K562 (cell line): ENCODE measurements at regions not wholly inside any gene's neighbourhood (a gene's known extent, or its start where the extent isn't known, plus 50 kb on each side); places are given as distances from the start of the nearest gene placed in this dataset.

ENCODE experiments used
- ATAC-seq: fragments of 200-7000 bp; cut with Tn5 transposase; 3 replicates; pipeline ENCODE4 v1.9.1; 2020; ENCODE audit warnings: moderate library complexity
- BruUV-seq: library from RNA; stranded (reverse); fragments of 400-500 nt; replicated peaks from 2 replicates; lab custom pipeline; 2021; lab: Mats Ljungman, UMichigan
- CTCF ChIA-PET: fragments of 300-600 bp; formaldehyde crosslinking; extraction: SDS; loops from one replicate; lab custom pipeline; 2021; ENCODE audit warnings: low intra/inter-chr PET ratio; lab: Yijun Ruan, JAX
- POLR2A ChIA-PET: fragments of 300-600, 350-650 bp; sonication (Branson Sonifier 250); formaldehyde crosslinking; extraction: SDS; loops from one replicate; lab custom pipeline; 2021; ENCODE audit warnings: antibody characterized with exemption, inconsistent platforms; lab: Yijun Ruan, JAX
- DNase-seq, 4 experiments: peaks; one replicate each; pipeline versions ENCODE4 v3.0.0 to v3.0.0-alpha.2; 2011 to 2018; ENCODE audit warnings: low spot score in 3 of 4, mixed read lengths in 3 of 4; ENCODE audit errors: extremely low read depth in 1 of 4
- FAIRE-seq: peaks from 2 replicates; lab custom pipeline; 2011; peaks lifted over from hg19 to GRCh38; lab: Jason Lieb, UNC
- H2AFZ ChIP-seq: 2 replicates; pipeline ENCODE4 v1.6.0; 2011; ENCODE audit warnings: low read depth, low read length, control low read depth, inconsistent platforms
- H3K27ac ChIP-seq: fragments of 200-600 bp; 3 replicates; pipeline ENCODE4 v1.8.0; 2011; ENCODE audit warnings: low read depth, mild to moderate bottlenecking, control low read depth, inconsistent platforms, low read length, moderate library complexity, mixed read lengths; ENCODE audit errors: extremely low read depth
- H3K27me3 ChIP-seq, 2 experiments: fragments of 300-600 bp in 1 of 2; 2 replicates in 1 of 2; 3 replicates in 1 of 2; pipeline versions ENCODE4 v1.6.0 to v1.8.0; 2011; ENCODE audit warnings: inconsistent platforms in 2 of 2, low read length in 2 of 2, mild to moderate bottlenecking in 1 of 2, mixed read lengths in 1 of 2, moderate library complexity in 1 of 2; ENCODE audit not compliant: control insufficient read depth in 2 of 2, insufficient read depth in 2 of 2
- H3K36me3 ChIP-seq: fragments of 300-600 bp; 3 replicates; pipeline ENCODE4 v1.8.0; 2011; ENCODE audit warnings: mild to moderate bottlenecking, low read length, inconsistent platforms; ENCODE audit not compliant: control insufficient read depth, insufficient read depth
- H3K4me1 ChIP-seq, 2 experiments: fragments of 200-600 bp in 1 of 2; replicated peaks in 1 of 2; 2 replicates in 1 of 2; 3 replicates in 1 of 2; pipeline versions ENCODE4 v1.5.1 to v1.8.0; 2011; ENCODE audit warnings: inconsistent platforms in 2 of 2, low read length in 2 of 2, mild to moderate bottlenecking in 1 of 2, mixed read lengths in 1 of 2, moderate library complexity in 1 of 2; ENCODE audit not compliant: control insufficient read depth in 2 of 2, insufficient read depth in 2 of 2
- H3K4me2 ChIP-seq: 2 replicates; pipeline ENCODE4 v1.6.1; 2011; ENCODE audit warnings: low read length, control low read depth, inconsistent platforms, mixed read lengths; ENCODE audit not compliant: insufficient read depth
- H3K4me3 ChIP-seq: fragments of 200-600 bp; sonication (generic), shearing (Covaris generic); 2 replicates; pipeline ENCODE4 v1.5.1; 2016; ENCODE audit warnings: control low read depth, inconsistent platforms
- H3K79me2 ChIP-seq: fragments of 200-600 bp; 3 replicates; pipeline ENCODE4 v1.8.0; 2011; ENCODE audit warnings: low read length, inconsistent platforms; ENCODE audit not compliant: control insufficient read depth, insufficient read depth
- H3K9ac ChIP-seq, 2 experiments: 2 replicates each; pipeline versions ENCODE4 v1.6.0 to v1.6.1; 2011; ENCODE audit warnings: low read depth in 2 of 2, low read length in 2 of 2, control low read depth in 1 of 2, inconsistent platforms in 1 of 2, mild to moderate bottlenecking in 1 of 2, mixed read lengths in 1 of 2; ENCODE audit not compliant: insufficient read depth in 1 of 2
- H3K9me1 ChIP-seq: one replicate; pipeline ENCODE4 v1.6.0; 2011; ENCODE audit warnings: inconsistent platforms, mild to moderate bottlenecking, low read length, moderate library complexity; ENCODE audit not compliant: control insufficient read depth, insufficient read depth
- H3K9me3 ChIP-seq: replicated peaks from 2 replicates; pipeline ENCODE4 v1.5.1; 2011; ENCODE audit warnings: low read depth, low read length, inconsistent platforms; ENCODE audit not compliant: control insufficient read depth, insufficient read depth
- H4K20me1 ChIP-seq: replicated peaks from 2 replicates; pipeline ENCODE4 v1.6.1; 2011; ENCODE audit warnings: low read length, inconsistent platforms, mixed read lengths; ENCODE audit not compliant: control insufficient read depth, insufficient read depth
- CAMTA2 ChIP-seq: fragments of 250-450 bp; sonication (Bioruptor Pico); conservative IDR thresholded peaks from 2 replicates; pipeline ENCODE4 v1.5.1; 2022
- CHD4 ChIP-seq: fragments of 200-600 bp; sonication (generic); IDR thresholded peaks from 3 replicates; pipeline ENCODE4 v1.6.1; 2012; ENCODE audit warnings: low read depth, mild to moderate bottlenecking, mixed read lengths, low read length, inconsistent platforms; ENCODE audit not compliant: insufficient read depth, insufficient replicate concordance, poor library complexity, severe bottlenecking
- COPS2 ChIP-seq: fragments of 450-650 bp; conservative IDR thresholded peaks from 2 replicates; pipeline ENCODE4 v1.6.1; 2016; ENCODE audit warnings: mild to moderate bottlenecking, moderate library complexity
- CXXC5 ChIP-seq: fragments of 250-450 bp; sonication (Bioruptor Pico); IDR thresholded peaks from 2 replicates; pipeline ENCODE4 v1.8.0; 2022; ENCODE audit warnings: inconsistent platforms, mild to moderate bottlenecking, moderate library complexity
- DNMT1 ChIP-seq: fragments of 450-650 bp; IDR thresholded peaks from 2 replicates; pipeline ENCODE4 v1.6.1; 2016; ENCODE audit warnings: antibody characterized with exemption, mild to moderate bottlenecking
- HDAC8 ChIP-seq: fragments of 450-650 bp; IDR thresholded peaks from 2 replicates; pipeline ENCODE4 v1.6.1; 2016; ENCODE audit warnings: mild to moderate bottlenecking, missing genetic modification characterization, moderate library complexity, missing compliant biosample characterization
- HNRNPK ChIP-seq: fragments of 200-400 bp; formaldehyde crosslinking; IDR thresholded peaks from one replicate; pipeline ENCODE4 v1.6.1; 2018; ENCODE audit warnings: mild to moderate bottlenecking, low read depth, low read length; ENCODE audit not compliant: poor library complexity, severe bottlenecking
- HOMEZ ChIP-seq: fragments of 250-450 bp; sonication (Bioruptor Pico); IDR thresholded peaks from 2 replicates; pipeline ENCODE4 v1.4.0; 2020; ENCODE audit warnings: mild to moderate bottlenecking, moderate library complexity
- NCOA4 ChIP-seq: fragments of 450-650 bp; IDR thresholded peaks from 2 replicates; pipeline ENCODE4 v1.6.1; 2018; ENCODE audit warnings: mild to moderate bottlenecking; ENCODE audit not compliant: partially characterized antibody
- NFIX ChIP-seq: fragments of 250-450 bp; sonication (Bioruptor Pico); IDR thresholded peaks from 2 replicates; pipeline ENCODE4 v1.4.0; 2020; ENCODE audit warnings: low read depth, mild to moderate bottlenecking, moderate library complexity
- POLR2H ChIP-seq: IDR thresholded peaks from 2 replicates; pipeline ENCODE4 v1.6.1; 2016; ENCODE audit warnings: missing genetic modification characterization, low read depth, mild to moderate bottlenecking, control low read depth, missing compliant biosample characterization, moderate library complexity
- RBM17 ChIP-seq: fragments of 200-400 bp; formaldehyde crosslinking; IDR thresholded peaks from 2 replicates; pipeline ENCODE4 v1.6.1; 2017; ENCODE audit warnings: low read depth, mild to moderate bottlenecking, low read length, borderline replicate concordance
- SETDB1 ChIP-seq: IDR thresholded peaks from one replicate; pipeline ENCODE4 v1.6.1; 2012; ENCODE audit warnings: low read length, control low read depth, inconsistent platforms
- SP1 ChIP-seq: sonication (generic); formaldehyde crosslinking; IDR thresholded peaks from 2 replicates; pipeline ENCODE4 v1.8.1; 2022; ENCODE audit warnings: mild to moderate bottlenecking, missing genetic modification reagents
- SREBF2 ChIP-seq: sonication (generic); formaldehyde crosslinking; IDR thresholded peaks from 2 replicates; pipeline ENCODE4 v1.4.0; 2020; ENCODE audit warnings: mild to moderate bottlenecking, missing genetic modification reagents
- STAT6 ChIP-seq: sonication (generic); formaldehyde crosslinking; IDR thresholded peaks from 2 replicates; pipeline ENCODE4 v1.8.1; 2023; ENCODE audit warnings: mild to moderate bottlenecking, missing genetic modification reagents
- TEAD1 ChIP-seq, 2 experiments: fragments of 450-650 bp in 1 of 2; sonication (generic) in 1 of 2; formaldehyde crosslinking; IDR thresholded peaks; 2 replicates each; pipeline versions ENCODE4 v1.4.0 to v1.8.0; 2020 to 2022; ENCODE audit warnings: mild to moderate bottlenecking in 2 of 2, missing genetic modification reagents in 1 of 2
- ZNF639 ChIP-seq, 2 experiments: fragments of 200-800 bp in 1 of 2; sonication (Bioruptor generic) in 1 of 2; sonication (generic) in 1 of 2; formaldehyde crosslinking in 1 of 2; IDR thresholded peaks in 1 of 2; conservative IDR thresholded peaks in 1 of 2; 2 replicates each; pipeline versions ENCODE4 v1.5.0 to v1.6.1; 2016 to 2020; ENCODE audit warnings: missing compliant biosample characterization in 1 of 2, missing genetic modification characterization in 1 of 2, missing genetic modification reagents in 1 of 2
- WGBS: fragments of 100-300 bp; shearing (Covaris generic); methylation state at CpG from one replicate; pipeline ENCODE4 v1.1.6; 2016; ENCODE audit warnings: low coverage, mixed read lengths; ENCODE audit not compliant: insufficient coverage; ENCODE audit errors: missing lambda C conversion rate; 5-methylcytosine and 5-hydroxymethylcytosine counted together
- in situ Hi-C: fragments of 300-500 bp; cut with MboI; formaldehyde crosslinking; loops from 4 replicates; pipeline ENCODE4 v1.15.0; 2018; ENCODE audit warnings: inconsistent platforms, mixed read lengths
- intact Hi-C: fragments of 100-400 bp; cut with micrococcal nuclease; formaldehyde crosslinking; loops from 2 replicates; pipeline ENCODE4 v1.14.2; 2022

DNA sequence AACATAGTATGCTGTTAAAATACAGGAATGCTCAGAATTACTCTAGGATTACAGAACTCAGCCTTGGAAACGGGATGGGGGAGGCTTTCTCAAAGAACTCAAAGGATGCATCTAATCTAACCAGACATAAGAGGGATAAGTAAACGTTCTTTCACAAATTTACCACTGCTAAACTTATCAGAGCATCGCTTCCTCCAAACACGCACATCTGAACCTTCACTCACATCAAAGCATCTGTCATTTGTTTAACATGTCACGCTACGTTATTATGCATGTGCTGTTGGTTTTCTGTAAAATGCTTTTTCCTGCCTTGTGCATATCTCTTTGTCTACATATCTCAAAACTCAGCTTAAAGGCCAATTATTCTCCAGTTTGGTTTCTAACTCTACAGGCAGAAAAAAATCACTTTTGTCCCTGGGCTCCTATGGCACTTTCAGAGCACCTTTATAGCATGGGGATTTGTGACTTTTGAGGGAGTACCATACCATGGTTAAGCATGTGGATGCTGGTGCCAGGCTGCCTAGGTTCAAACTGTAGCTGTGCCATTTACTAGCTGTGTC is 106.7 kb upstream of the FSHR start:
- ChIA-PET CTCF (no interaction called here), POLR2A (no interaction called here)
- Histone ChIP-seq H3K27ac (no peak overlapping the region), H3K4me2 (no peak overlapping the region), H4K20me1 (no peaks in the 10 kb centered on the region), H3K9ac (no peak overlapping the region), H3K27me3 (no peaks in the 10 kb centered on the region), H2AFZ (no peak overlapping the region), H3K79me2 (no peaks in the 10 kb centered on the region), H3K9me1 (no peaks in the 10 kb centered on the region), H3K4me1 (no peaks in the 10 kb centered on the region), H3K9me3 (no peaks in the 10 kb centered on the region), H3K4me3 (no peak overlapping the region), H3K36me3 (no peaks in the 10 kb centered on the region)
- BruUV-seq, result no TSS peak
- DNase-seq (no peak), ATAC-seq (no peak), FAIRE-seq (no peak)
- in situ Hi-C loops (no loop called here), intact Hi-C loops (no loop called here)
- WGBS, result 0% methylated on average over 6 of the region's 6 CpGs
- TF ChIP-seq RBM17 (no peak), HDAC8 (tag) (no peak), SETDB1 (no peak), NCOA4 (no peak), STAT6 (CRISPR knock-in tag) (no peak), CXXC5 (no peak), NFIX (CRISPR knock-in tag) (no peak), DNMT1 (no peak), TEAD1 (CRISPR knock-in tag; IDR thresholded peaks at IDR 0.05) (no peak), POLR2H (tag) (no peak), SREBF2 (CRISPR knock-in tag) (no peak), HNRNPK (no peak), CHD4 (no peak), CAMTA2 (CRISPR knock-in tag) (no peak), SP1 (CRISPR knock-in tag) (no peak), HOMEZ (CRISPR knock-in tag) (no peak), ZNF639 (CRISPR knock-in tag; conservative IDR thresholded peaks at IDR 0.05 in 1 of 2, IDR thresholded peaks at IDR 0.05 in 1 of 2) (no peak), COPS2 (no peak)
